ENCODE measurements at regions not wholly inside any gene's neighbourhood (a gene's known extent, or its start where the extent isn't known, plus 50 kb on each side); places are given as distances from the start of the nearest gene placed in this dataset.

DNA sequence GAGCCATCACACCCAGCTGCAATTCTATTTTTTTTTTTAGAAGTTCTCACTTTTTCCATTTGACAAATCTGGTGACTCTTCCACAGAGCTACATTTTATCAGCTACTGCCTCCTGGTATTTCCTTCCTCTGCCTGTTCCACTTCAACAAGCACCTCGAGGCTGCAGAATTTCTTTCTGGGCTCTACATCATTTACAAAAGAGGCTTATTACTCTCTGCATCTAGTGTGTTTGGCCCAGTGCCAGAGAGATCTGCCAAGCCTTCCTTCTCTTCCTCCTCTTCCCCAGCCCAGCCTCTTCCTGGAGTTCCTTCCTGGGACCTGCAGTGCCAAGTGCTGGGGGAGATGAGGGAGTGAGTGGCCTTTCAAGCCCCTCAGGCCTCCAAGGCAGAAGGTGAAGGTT is 119.6 kb upstream of the ITGA6 start:
- no peak for DNase-seq (ENCODE audit: low spot score)
- Histone ChIP-seq H3K27ac (ENCODE audit: low read depth, low read length, poor library complexity, severe bottlenecking) (no peak overlapping the region), H3K4me1 (ENCODE audit: insufficient read depth, low read length, poor library complexity, severe bottlenecking) (no peaks in the 10 kb centered on the region), H3K79me2 (ENCODE audit: insufficient read depth, low read depth, low read length) (no peaks in the 10 kb centered on the region), H2AFZ (ENCODE audit: low read length) (no peak overlapping the region), H3K36me3 (ENCODE audit: insufficient read depth, low read length) (no peaks in the 10 kb centered on the region), H3K4me3 (ENCODE audit: low read depth, low read length, poor library complexity, severe bottlenecking) (no peak overlapping the region), H3K9me3 (ENCODE audit: low read length) (no peaks in the 10 kb centered on the region), H3K9me2 (ENCODE audit: insufficient read depth, low read length) (no peaks in the 10 kb centered on the region), H4K20me1 (ENCODE audit: insufficient read depth, low read length) (no peaks in the 10 kb centered on the region), H3K4me2 (ENCODE audit: low read length) (no peak overlapping the region)
- ChIA-PET POLR2A (no interaction called here), CTCF (ENCODE audit: unreplicated experiment) (no interaction called here)
- BruUV-seq (replicated peaks), result no TSS peak
- TF ChIP-seq, protein P1, sequence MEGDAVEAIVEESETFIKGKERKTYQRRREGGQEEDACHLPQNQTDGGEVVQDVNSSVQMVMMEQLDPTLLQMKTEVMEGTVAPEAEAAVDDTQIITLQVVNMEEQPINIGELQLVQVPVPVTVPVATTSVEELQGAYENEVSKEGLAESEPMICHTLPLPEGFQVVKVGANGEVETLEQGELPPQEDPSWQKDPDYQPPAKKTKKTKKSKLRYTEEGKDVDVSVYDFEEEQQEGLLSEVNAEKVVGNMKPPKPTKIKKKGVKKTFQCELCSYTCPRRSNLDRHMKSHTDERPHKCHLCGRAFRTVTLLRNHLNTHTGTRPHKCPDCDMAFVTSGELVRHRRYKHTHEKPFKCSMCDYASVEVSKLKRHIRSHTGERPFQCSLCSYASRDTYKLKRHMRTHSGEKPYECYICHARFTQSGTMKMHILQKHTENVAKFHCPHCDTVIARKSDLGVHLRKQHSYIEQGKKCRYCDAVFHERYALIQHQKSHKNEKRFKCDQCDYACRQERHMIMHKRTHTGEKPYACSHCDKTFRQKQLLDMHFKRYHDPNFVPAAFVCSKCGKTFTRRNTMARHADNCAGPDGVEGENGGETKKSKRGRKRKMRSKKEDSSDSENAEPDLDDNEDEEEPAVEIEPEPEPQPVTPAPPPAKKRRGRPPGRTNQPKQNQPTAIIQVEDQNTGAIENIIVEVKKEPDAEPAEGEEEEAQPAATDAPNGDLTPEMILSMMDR (conservative IDR thresholded peaks at IDR 0.05; ENCODE audit: low read length), result no peak
- TF ChIP-seq EZH2phosphoT487 (IDR thresholded peaks at IDR 0.05; ENCODE audit: borderline replicate concordance, low read depth, low read length), result no peak
- intact Hi-C loops (cut with micrococcal nuclease; ENCODE audit: unreplicated experiment), result no loop called here

- H3K4me3 ChIP-seq (ENCODE audit: low read depth, low read length, poor library complexity, severe bottlenecking), result no peak overlapping the region
- BruUV-seq (replicated peaks), result no TSS peak
- ChIA-PET POLR2A (interaction anchor here (1.2 kb wide), 1 partner anchor 1171 kb away, joined by 3 read pairs; no protein-coding TSS in a partner anchor), CTCF (ENCODE audit: unreplicated experiment) (no interaction called here)
- H4K20me1 ChIP-seq (ENCODE audit: insufficient read depth, low read length), result no peaks in the 10 kb centered on the region
- no peaks in the 10 kb centered on the region for H3K4me1 ChIP-seq (ENCODE audit: insufficient read depth, low read length, poor library complexity, severe bottlenecking)
- no peak overlapping the region for H3K4me2 ChIP-seq (ENCODE audit: low read length)
- no peak overlapping the region for H3K27ac ChIP-seq (ENCODE audit: low read depth, low read length, poor library complexity, severe bottlenecking)
- H2AFZ ChIP-seq (ENCODE audit: low read length), result no peak overlapping the region
- no peak for TF ChIP-seq EZH2phosphoT487 (IDR thresholded peaks at IDR 0.05; ENCODE audit: borderline replicate concordance, low read depth, low read length)
- TF ChIP-seq, protein P1 (conservative IDR thresholded peaks at IDR 0.05; ENCODE audit: low read length), result no peak
- no peaks in the 10 kb centered on the region for H3K9me2 ChIP-seq (ENCODE audit: insufficient read depth, low read length)
- no peaks in the 10 kb centered on the region for H3K36me3 ChIP-seq (ENCODE audit: insufficient read depth, low read length)
- DNase-seq (ENCODE audit: low spot score), result no peak
- H3K9me3 ChIP-seq (ENCODE audit: low read length), result no peaks in the 10 kb centered on the region
- intact Hi-C loops (cut with micrococcal nuclease; ENCODE audit: unreplicated experiment), result no loop called here
- H3K79me2 ChIP-seq (ENCODE audit: insufficient read depth, low read depth, low read length), result no peaks in the 10 kb centered on the region
These were observed 119.0 kb upstream of the ITGA6 start for GRCh38 chr2:172308253-172308935.

GRCh38 chr2:172311921-172312345 is 115.5 kb upstream of the ITGA6 start:
- Histone ChIP-seq H4K20me1 (ENCODE audit: insufficient read depth, low read length) (no peaks in the 10 kb centered on the region), H2AFZ (ENCODE audit: low read length) (no peak overlapping the region), H3K36me3 (ENCODE audit: insufficient read depth, low read length) (no peaks in the 10 kb centered on the region), H3K27ac (ENCODE audit: low read depth, low read length, poor library complexity, severe bottlenecking) (no peak overlapping the region), H3K4me1 (ENCODE audit: insufficient read depth, low read length, poor library complexity, severe bottlenecking) (no peaks in the 10 kb centered on the region), H3K9me3 (ENCODE audit: low read length) (no peaks in the 10 kb centered on the region), H3K79me2 (ENCODE audit: insufficient read depth, low read depth, low read length) (no peaks in the 10 kb centered on the region), H3K4me3 (ENCODE audit: low read depth, low read length, poor library complexity, severe bottlenecking) (no peak overlapping the region), H3K9me2 (ENCODE audit: insufficient read depth, low read length) (no peaks in the 10 kb centered on the region), H3K4me2 (ENCODE audit: low read length) (no peak overlapping the region)
- ChIA-PET CTCF (ENCODE audit: unreplicated experiment) (no interaction called here), POLR2A (interaction anchor here (0.6 kb wide), 1 partner anchor 144 kb away, joined by 3 read pairs; no protein-coding TSS in a partner anchor)
- no peak for DNase-seq (ENCODE audit: low spot score)
- TF ChIP-seq, protein P1 (conservative IDR thresholded peaks at IDR 0.05; ENCODE audit: low read length), result no peak
- TF ChIP-seq EZH2phosphoT487 (IDR thresholded peaks at IDR 0.05; ENCODE audit: borderline replicate concordance, low read depth, low read length), result no peak
- intact Hi-C loops (cut with micrococcal nuclease; ENCODE audit: unreplicated experiment), result no loop called here
- BruUV-seq (replicated peaks), result no TSS peak
